ENCODE measurements at regions not wholly inside any gene's neighbourhood (a gene's known extent, or its start where the extent isn't known, plus 50 kb on each side); places are given as distances from the start of the nearest gene placed in this dataset.
A peak's percentile ranks its signal among the peaks of the same experiment; 100 is the strongest.
"Not testable (repeated sequence)": the region's sequence is repeated elsewhere in the genome, so short reads cannot be mapped to it uniquely, and the experiment has no call there.

DNA sequence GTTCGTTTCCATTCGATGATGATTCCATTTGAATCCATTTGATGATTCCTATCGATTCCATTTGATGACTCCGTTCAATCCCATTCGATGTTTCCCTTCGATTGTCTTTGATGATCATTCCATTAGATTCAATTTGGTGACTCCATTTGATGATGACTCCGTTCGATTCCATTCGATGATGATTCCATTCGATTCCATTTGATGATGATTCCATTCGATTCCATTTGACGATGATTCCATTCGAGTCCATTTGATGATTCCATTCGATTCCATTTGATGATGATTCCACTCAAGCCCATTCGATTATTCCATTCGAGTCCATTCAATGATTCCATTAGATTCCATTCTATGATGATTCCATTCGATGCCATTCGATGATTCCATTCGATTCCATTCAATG, 2730.6 kb downstream of the RPIA start:
- not testable (repeated sequence) for H3K4me2 ChIP-seq, H3K27ac ChIP-seq, H4K20me1 ChIP-seq, H3K4me3 ChIP-seq, H3K9ac ChIP-seq, H3K36me3 ChIP-seq, H3K4me1 ChIP-seq
- H3K27me3 ChIP-seq = peaks cover 45 to 65% (median 55%) of the 10 kb centered on the region in 11 experiments
- peaks cover 30 to 36% (median 34%) of the 10 kb centered on the region in 11 experiments for H3K9me3 ChIP-seq (replicated peaks in 1 of 11)

- H3K27me3 ChIP-seq = peaks cover 52 to 86% (median 71%) of the 10 kb centered on the region in 11 experiments
- not testable (repeated sequence) for H4K20me1 ChIP-seq, H3K4me1 ChIP-seq, H3K4me2 ChIP-seq, H3K4me3 ChIP-seq, H3K27ac ChIP-seq, H3K9ac ChIP-seq, H3K36me3 ChIP-seq
- peaks cover 14 to 19% (median 18%) of the 10 kb centered on the region in 11 experiments for H3K9me3 ChIP-seq (replicated peaks in 1 of 11)
Observed at GRCh38 chr2:91427148-91427547, 2735.7 kb downstream of the RPIA start.

DNA sequence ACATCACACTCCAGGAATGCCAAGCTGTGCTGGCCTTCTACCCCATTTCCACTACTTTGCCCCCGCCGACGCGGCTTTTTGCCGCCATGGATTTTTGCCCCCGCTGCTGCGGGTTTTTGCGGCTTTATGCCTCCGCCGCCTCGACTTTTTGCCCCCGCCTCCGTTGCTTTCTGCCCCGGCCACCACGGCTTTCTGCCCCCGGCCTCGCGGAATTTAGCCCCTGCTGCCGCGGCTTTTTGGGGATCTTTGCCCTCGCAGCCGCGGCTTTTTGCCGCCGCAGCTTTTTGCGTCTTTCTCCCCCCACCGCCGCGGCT, 2750.4 kb downstream of the RPIA start:
- peaks cover 52 to 88% (median 71%) of the 10 kb centered on the region in 11 experiments for H3K27me3 ChIP-seq
- peak overlapping the region in 4 of 10 experiments; percentile 31 to 45 (median 40); a peak in 6 of 20 replicates for H3K4me3 ChIP-seq
- peaks cover 0 to 13% (median 9%) of the 10 kb centered on the region in 11 experiments; a peak in 13 of 22 replicates for H4K20me1 ChIP-seq
- peak overlapping the region in 1 of 11 experiments; percentile 1; a peak in 1 of 22 replicates for H3K9ac ChIP-seq
- not testable (repeated sequence) for H3K27ac ChIP-seq, H3K36me3 ChIP-seq, H3K4me1 ChIP-seq
- peaks cover 14 to 31% (median 24%) of the 10 kb centered on the region in 11 experiments; a peak in 20 of 22 replicates for H3K9me3 ChIP-seq (replicated peaks in 1 of 11)
- H3K4me2 ChIP-seq = peak overlapping the region in 3 of 11 experiments; percentile 38 to 59 (median 53); a peak in 6 of 22 replicates

- Histone ChIP-seq H3K4me2 (peak overlapping the region in 6 of 11 experiments; percentile 6 to 59 (median 28); a peak in 7 of 22 replicates), H3K9ac (peak overlapping the region in 1 of 11 experiments; percentile 1; a peak in 1 of 22 replicates), H3K4me3 (peak overlapping the region in 6 of 10 experiments; percentile 0 to 45 (median 34); a peak in 8 of 20 replicates), H3K4me1 (no peaks in the 10 kb centered on the region; a peak in 1 of 20 replicates), H4K20me1 (peaks cover 0 to 13% (median 9%) of the 10 kb centered on the region in 11 experiments; a peak in 13 of 22 replicates), H3K36me3 (no peaks in the 10 kb centered on the region), H3K9me3 (replicated peaks in 1 of 11) (peaks cover 18 to 35% (median 27%) of the 10 kb centered on the region in 11 experiments), H3K27me3 (peaks cover 48 to 87% (median 70%) of the 10 kb centered on the region in 11 experiments), H3K27ac (no peak overlapping the region)
- TF ChIP-seq Cebpa-rat (IDR thresholded peaks at IDR 0.05) = no peak
Observed at GRCh38 chr2:91442246-91442905, 2750.9 kb downstream of the RPIA start.

DNA sequence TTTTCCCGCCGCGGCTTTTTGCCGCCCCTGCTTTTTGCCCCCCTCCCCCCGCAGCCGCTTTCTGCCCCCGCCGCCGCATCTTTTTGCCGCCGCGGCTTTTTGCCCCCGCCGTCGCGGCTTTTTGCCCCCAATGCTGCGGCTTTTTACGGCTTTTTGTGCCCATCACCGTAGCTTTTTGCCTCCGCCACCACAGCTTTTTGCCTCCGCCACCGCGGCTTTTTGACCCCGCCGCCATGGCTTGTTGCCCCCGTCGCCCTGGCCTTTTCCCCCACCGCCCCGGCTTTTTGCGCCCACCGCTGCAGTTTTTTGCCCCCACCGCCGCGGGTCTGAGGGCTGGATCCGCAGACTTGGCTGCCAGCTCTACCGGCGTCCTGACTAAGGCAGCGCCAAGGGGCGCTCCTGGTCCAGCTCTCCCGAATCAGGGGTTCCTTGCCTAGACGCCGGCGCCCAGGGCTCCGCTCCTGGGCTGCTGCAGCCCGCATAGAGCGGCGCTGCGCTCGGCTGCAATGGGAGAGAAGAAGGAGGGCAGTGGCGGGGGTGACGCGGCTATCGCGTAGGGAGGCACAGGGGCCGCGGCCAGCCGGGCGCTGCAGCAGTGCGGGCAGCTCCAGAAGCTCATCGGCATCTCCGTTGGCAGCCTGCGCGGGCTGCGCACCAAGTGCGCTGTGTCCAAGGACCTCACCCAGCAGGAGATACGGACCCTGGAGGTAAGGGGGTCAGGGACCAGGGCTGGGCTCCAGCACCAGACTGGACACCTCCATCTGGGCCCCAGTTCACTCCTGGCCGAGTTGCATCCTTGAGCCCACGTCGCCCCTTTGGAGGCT, 2751.6 kb downstream of the RPIA start:
- not testable (repeated sequence) for H3K4me1 ChIP-seq, H3K27ac ChIP-seq, H3K36me3 ChIP-seq, H3K9ac ChIP-seq
- H3K9me3 ChIP-seq (replicated peaks in 1 of 11) = peaks cover 21 to 39% (median 31%) of the 10 kb centered on the region in 11 experiments
- H3K4me3 ChIP-seq = peak overlapping the region in 4 of 10 experiments; percentile 25 to 45 (median 34); a peak in 6 of 20 replicates
- peak overlapping the region in 3 of 11 experiments; percentile 38 to 59 (median 53); a peak in 6 of 22 replicates for H3K4me2 ChIP-seq
- H3K27me3 ChIP-seq = peaks cover 47 to 85% (median 68%) of the 10 kb centered on the region in 11 experiments
- peaks cover 0 to 13% (median 9%) of the 10 kb centered on the region in 11 experiments; a peak in 13 of 22 replicates for H4K20me1 ChIP-seq

GRCh38 chr2:91443730-91444115, 2752.2 kb downstream of the RPIA start:
- not testable (repeated sequence) for H3K4me3 ChIP-seq, H3K9ac ChIP-seq, H3K4me2 ChIP-seq, H3K4me1 ChIP-seq, H3K36me3 ChIP-seq, H3K27ac ChIP-seq
- peaks cover 21 to 39% (median 31%) of the 10 kb centered on the region in 11 experiments for H3K9me3 ChIP-seq (replicated peaks in 1 of 11)
- peaks cover 0 to 13% (median 9%) of the 10 kb centered on the region in 11 experiments; a peak in 13 of 22 replicates for H4K20me1 ChIP-seq
- peaks cover 47 to 79% (median 63%) of the 10 kb centered on the region in 11 experiments for H3K27me3 ChIP-seq

- H3K4me3 ChIP-seq, H3K9ac ChIP-seq, H3K4me2 ChIP-seq, H3K4me1 ChIP-seq, H3K36me3 ChIP-seq, H3K27ac ChIP-seq: not testable (repeated sequence)
- Histone ChIP-seq H3K27me3 (peaks cover 35 to 63% (median 48%) of the 10 kb centered on the region in 11 experiments), H4K20me1 (peaks cover 0 to 13% (median 9%) of the 10 kb centered on the region in 11 experiments; a peak in 13 of 22 replicates), H3K9me3 (replicated peaks in 1 of 11) (peaks cover 21 to 39% (median 31%) of the 10 kb centered on the region in 11 experiments)
Observed at GRCh38 chr2:91445705-91446104, 2754.2 kb downstream of the RPIA start.

DNA sequence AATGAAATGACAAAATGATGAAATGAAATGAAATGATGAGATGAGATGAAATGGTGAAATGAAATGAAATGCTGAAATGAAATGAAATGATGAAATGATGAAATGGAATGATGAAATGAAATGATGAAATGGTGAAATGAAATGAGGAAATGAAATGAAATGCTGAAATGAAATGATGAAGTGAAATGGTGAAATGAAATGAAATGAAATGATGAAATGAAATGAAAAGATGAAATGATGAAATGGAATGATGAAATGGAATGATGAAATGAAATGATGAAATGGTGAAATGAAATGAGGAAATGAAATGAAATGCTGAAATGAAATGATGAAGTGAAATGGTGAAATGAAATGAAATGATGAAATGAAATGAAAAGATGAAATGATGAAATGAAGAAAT, 2755.0 kb downstream of the RPIA start:
- Histone ChIP-seq H3K9me3 (replicated peaks in 1 of 11) (peaks cover 26 to 44% (median 36%) of the 10 kb centered on the region in 11 experiments), H4K20me1 (peaks cover 0 to 13% (median 9%) of the 10 kb centered on the region in 11 experiments; a peak in 13 of 22 replicates), H3K27me3 (peaks cover 40 to 65% (median 55%) of the 10 kb centered on the region in 11 experiments)
- H3K4me2 ChIP-seq, H3K4me3 ChIP-seq, H3K9ac ChIP-seq, H3K27ac ChIP-seq, H3K4me1 ChIP-seq, H3K36me3 ChIP-seq: not testable (repeated sequence)

GRCh38 chr2:91446915-91447314, 2755.4 kb downstream of the RPIA start:
- H3K4me3 ChIP-seq, H3K9ac ChIP-seq, H3K27ac ChIP-seq, H3K36me3 ChIP-seq, H3K4me1 ChIP-seq, H3K4me2 ChIP-seq: not testable (repeated sequence)
- H3K9me3 ChIP-seq (replicated peaks in 1 of 11) = peaks cover 28 to 45% (median 37%) of the 10 kb centered on the region in 11 experiments
- H3K27me3 ChIP-seq = peaks cover 39 to 65% (median 55%) of the 10 kb centered on the region in 11 experiments
- H4K20me1 ChIP-seq = peaks cover 0 to 12% (median 8%) of the 10 kb centered on the region in 11 experiments; a peak in 13 of 22 replicates

DNA sequence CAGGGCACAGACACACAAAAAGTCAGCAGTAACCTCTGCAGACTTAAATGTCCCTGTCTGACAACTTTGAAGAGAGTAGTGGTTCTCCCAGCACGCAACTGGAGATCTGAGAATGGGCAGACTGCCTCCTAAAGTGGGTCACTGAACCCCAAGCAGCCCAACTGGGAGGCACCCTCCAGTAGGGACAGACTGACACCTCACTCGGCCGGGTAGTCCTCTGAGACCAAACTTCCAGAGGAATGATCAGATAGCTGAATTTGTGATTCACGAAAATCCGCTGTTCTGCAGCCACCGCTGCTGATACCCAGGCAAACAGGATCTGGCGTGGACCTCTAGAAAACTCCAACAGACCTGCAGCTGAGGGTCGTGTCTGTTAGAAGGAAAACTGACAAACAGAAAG, 2756.0 kb downstream of the RPIA start:
- Histone ChIP-seq H3K9me3 (replicated peaks in 1 of 11) (peaks cover 28 to 39% (median 33%) of the 10 kb centered on the region in 11 experiments), H3K27me3 (peaks cover 36 to 65% (median 55%) of the 10 kb centered on the region in 11 experiments)
- H3K4me2 ChIP-seq, H3K9ac ChIP-seq, H3K27ac ChIP-seq, H3K4me1 ChIP-seq, H3K4me3 ChIP-seq, H3K36me3 ChIP-seq, H4K20me1 ChIP-seq: not testable (repeated sequence)

DNA sequence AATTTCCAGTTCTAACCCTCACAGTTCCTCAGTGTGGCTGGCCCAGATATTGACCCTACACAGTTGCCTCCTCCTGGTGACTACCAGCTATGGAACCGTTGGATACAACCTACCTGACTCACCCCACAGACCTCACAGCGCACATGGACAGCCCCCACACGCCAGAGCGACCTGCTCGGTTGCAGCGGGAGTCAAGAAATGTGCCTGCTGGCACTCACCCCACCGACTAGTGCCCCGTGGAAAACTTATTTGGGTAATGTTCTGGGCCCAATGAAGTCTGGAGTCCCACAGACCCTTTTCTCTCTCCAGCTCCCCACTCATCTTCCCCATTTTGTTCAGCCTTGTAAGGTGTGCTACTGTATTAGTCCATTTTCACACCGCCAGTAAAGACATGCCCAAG, 2770.8 kb downstream of the RPIA start:
- H3K36me3 ChIP-seq; H3K4me1 ChIP-seq; H4K20me1 ChIP-seq; H3K4me2 ChIP-seq; H3K27ac ChIP-seq; H3K4me3 ChIP-seq; H3K9me3 ChIP-seq (replicated peaks in 1 of 11); H3K9ac ChIP-seq: not testable (repeated sequence)
- H3K27me3 ChIP-seq = peaks cover 6 to 33% (median 28%) of the 10 kb centered on the region in 11 experiments

- not testable (repeated sequence) for H3K9me3 ChIP-seq (replicated peaks in 1 of 11); H4K20me1 ChIP-seq; H3K4me3 ChIP-seq; H3K9ac ChIP-seq; H3K27ac ChIP-seq; H3K4me2 ChIP-seq; H3K4me1 ChIP-seq; H3K36me3 ChIP-seq
- peaks cover 12 to 38% (median 30%) of the 10 kb centered on the region in 11 experiments for H3K27me3 ChIP-seq
Observed at GRCh38 chr2:91463007-91463406, 2771.5 kb downstream of the RPIA start.
